Cardiac muscle cell (in vitro differentiated cells and primary cell): ENCODE measurements at regions not wholly inside any gene's neighbourhood (a gene's known extent, or its start where the extent isn't known, plus 50 kb on each side); places are given as distances from the start of the nearest gene placed in this dataset.

ENCODE experiments used
- DNase-seq, 2 donors: peaks; one replicate each; pipeline versions ENCODE4 v3.0.0 to v3.0.0-alpha.2; 2010 to 2017; ENCODE audit warnings: low read depth in 1 of 2, low spot score in 1 of 2
- H3K27ac ChIP-seq: fragments of 200-600 bp; sonication (generic); 2 replicates; pipeline ENCODE4 v1.5.1; 2016
- H3K27me3 ChIP-seq: fragments of 200-600 bp; sonication (generic); 2 replicates; pipeline ENCODE4 v1.6.0; 2016; ENCODE audit warnings: control low read depth
- H3K36me3 ChIP-seq: fragments of 200-600 bp; sonication (generic); 2 replicates; pipeline ENCODE4 v1.5.1; 2016; ENCODE audit warnings: control low read depth
- H3K4me1 ChIP-seq: fragments of 200-600 bp; sonication (generic); 2 replicates; pipeline ENCODE4 v1.8.1; 2017; ENCODE audit warnings: low read depth, mild to moderate bottlenecking, mixed run types
- H3K4me3 ChIP-seq: fragments of 200-600 bp; sonication (generic); 2 replicates; pipeline ENCODE4 v1.5.1; 2016; ENCODE audit warnings: mild to moderate bottlenecking
- H3K9me3 ChIP-seq: fragments of 200-600 bp; sonication (generic); 2 replicates; pipeline ENCODE4 v1.5.1; 2017; ENCODE audit warnings: low read depth, mild to moderate bottlenecking, control low read depth
- CTCF ChIP-seq: IDR thresholded peaks from 2 replicates; pipeline ENCODE4 v1.5.1; 2012; ENCODE audit warnings: low read depth, mild to moderate bottlenecking, low read length

GRCh38 chr13:34128661-34129060 lies 310.7 kb downstream of the RFC3 start:
- no peak overlapping the region for H3K27ac ChIP-seq
- no peak for TF ChIP-seq CTCF
- no peak overlapping the region for H3K4me3 ChIP-seq
- no peaks in the 10 kb centered on the region for H3K4me1 ChIP-seq
- no peaks in the 10 kb centered on the region for H3K27me3 ChIP-seq
- no peaks in the 10 kb centered on the region for H3K36me3 ChIP-seq
- no peaks in the 10 kb centered on the region for H3K9me3 ChIP-seq
- DNase-seq: no peak

DNA sequence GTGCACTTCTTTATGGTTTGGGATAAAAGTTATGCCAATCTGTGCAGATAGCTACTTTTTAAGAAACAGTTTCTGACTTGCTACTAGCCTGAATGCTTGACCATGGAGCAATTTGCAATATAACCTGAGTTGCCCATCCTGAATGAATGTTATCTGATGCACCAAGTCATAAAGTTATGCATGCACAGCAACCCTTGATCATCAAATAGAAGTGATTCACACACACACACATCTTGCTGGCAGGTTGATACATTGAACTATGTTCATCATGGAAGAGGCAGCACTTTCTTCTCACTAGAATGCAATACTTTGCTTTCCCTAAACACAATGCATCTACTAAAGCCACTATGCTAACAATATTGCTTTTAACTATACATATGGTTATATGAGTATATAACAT lies 311.5 kb downstream of the RFC3 start:
- no peak overlapping the region for H3K27ac ChIP-seq
- H3K9me3 ChIP-seq: no peaks in the 10 kb centered on the region
- no peak overlapping the region for H3K4me3 ChIP-seq
- no peak for DNase-seq
- no peaks in the 10 kb centered on the region for H3K27me3 ChIP-seq
- H3K36me3 ChIP-seq: no peaks in the 10 kb centered on the region
- H3K4me1 ChIP-seq: no peaks in the 10 kb centered on the region
- no peak for TF ChIP-seq CTCF

DNA sequence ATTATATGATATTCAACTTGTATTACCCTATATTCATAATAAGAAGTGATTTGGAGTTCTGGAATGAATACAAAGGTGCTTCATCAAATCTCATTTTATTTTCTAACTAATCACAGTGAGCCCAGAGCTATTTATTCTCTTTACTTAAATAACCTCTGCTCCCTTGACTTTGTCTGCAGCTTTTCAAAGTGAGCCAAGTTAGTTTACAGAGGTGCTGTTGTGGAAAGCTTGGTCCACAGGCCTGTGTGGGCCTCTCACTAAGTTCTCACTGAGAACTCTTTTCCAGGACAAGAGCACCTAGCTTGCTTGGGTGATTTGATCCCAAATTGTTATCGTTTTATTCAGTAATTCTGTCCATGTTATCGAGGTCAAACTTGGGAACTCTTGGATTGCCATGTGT lies 319.3 kb downstream of the RFC3 start:
- no peaks in the 10 kb centered on the region for H3K9me3 ChIP-seq

GRCh38 chr13:34139660-34140227 lies 321.8 kb downstream of the RFC3 start:
- Histone ChIP-seq H3K9me3 (no peaks in the 10 kb centered on the region), H3K4me1 (no peaks in the 10 kb centered on the region)
- no peak for TF ChIP-seq CTCF

More for the DNA sequence above, 319.3 kb downstream of the RFC3 start:
- H3K4me3 ChIP-seq: no peak overlapping the region
- no peaks in the 10 kb centered on the region for H3K36me3 ChIP-seq
- no peaks in the 10 kb centered on the region for H3K4me1 ChIP-seq
- no peak for TF ChIP-seq CTCF
- DNase-seq: no peak
- H3K27me3 ChIP-seq: no peaks in the 10 kb centered on the region
- H3K27ac ChIP-seq: no peak overlapping the region

GRCh38 chr13:34143637-34144036 lies 325.7 kb downstream of the RFC3 start:
- no peaks in the 10 kb centered on the region for H3K4me1 ChIP-seq
- H3K27me3 ChIP-seq: no peaks in the 10 kb centered on the region
- TF ChIP-seq CTCF: no peak
- no peak for DNase-seq
- H3K27ac ChIP-seq: no peak overlapping the region
- H3K36me3 ChIP-seq: no peaks in the 10 kb centered on the region
- no peaks in the 10 kb centered on the region for H3K9me3 ChIP-seq
- H3K4me3 ChIP-seq: no peak overlapping the region

More at GRCh38 chr13:34139660-34140227, 321.8 kb downstream of the RFC3 start:
- Histone ChIP-seq H3K27me3 (no peaks in the 10 kb centered on the region), H3K27ac (no peak overlapping the region), H3K4me3 (no peak overlapping the region), H3K36me3 (no peaks in the 10 kb centered on the region)
- DNase-seq: no peak

- Histone ChIP-seq H3K27me3 (no peaks in the 10 kb centered on the region), H3K4me3 (no peak overlapping the region), H3K27ac (no peak overlapping the region), H3K36me3 (no peaks in the 10 kb centered on the region), H3K9me3 (no peaks in the 10 kb centered on the region), H3K4me1 (no peaks in the 10 kb centered on the region)
- DNase-seq: no peak
- no peak for TF ChIP-seq CTCF
These were observed 326.2 kb downstream of the RFC3 start for GRCh38 chr13:34144142-34144541.
